Ureter (tissue), 1 donor: ENCODE measurements at regions not wholly inside any gene's neighbourhood (a gene's known extent, or its start where the extent isn't known, plus 50 kb on each side); places are given as distances from the start of the nearest gene placed in this dataset.
"Not testable (repeated sequence)": the region's sequence is repeated elsewhere in the genome, so short reads cannot be mapped to it uniquely, and the experiment has no call there.

Source experiments
- DNase-seq: peaks from one replicate; pipeline ENCODE4 v3.0.0-alpha.2; 2020; ENCODE audit warnings: low spot score
- donor health status: DM: yes; HTN: yes; CAD: no.

DNA sequence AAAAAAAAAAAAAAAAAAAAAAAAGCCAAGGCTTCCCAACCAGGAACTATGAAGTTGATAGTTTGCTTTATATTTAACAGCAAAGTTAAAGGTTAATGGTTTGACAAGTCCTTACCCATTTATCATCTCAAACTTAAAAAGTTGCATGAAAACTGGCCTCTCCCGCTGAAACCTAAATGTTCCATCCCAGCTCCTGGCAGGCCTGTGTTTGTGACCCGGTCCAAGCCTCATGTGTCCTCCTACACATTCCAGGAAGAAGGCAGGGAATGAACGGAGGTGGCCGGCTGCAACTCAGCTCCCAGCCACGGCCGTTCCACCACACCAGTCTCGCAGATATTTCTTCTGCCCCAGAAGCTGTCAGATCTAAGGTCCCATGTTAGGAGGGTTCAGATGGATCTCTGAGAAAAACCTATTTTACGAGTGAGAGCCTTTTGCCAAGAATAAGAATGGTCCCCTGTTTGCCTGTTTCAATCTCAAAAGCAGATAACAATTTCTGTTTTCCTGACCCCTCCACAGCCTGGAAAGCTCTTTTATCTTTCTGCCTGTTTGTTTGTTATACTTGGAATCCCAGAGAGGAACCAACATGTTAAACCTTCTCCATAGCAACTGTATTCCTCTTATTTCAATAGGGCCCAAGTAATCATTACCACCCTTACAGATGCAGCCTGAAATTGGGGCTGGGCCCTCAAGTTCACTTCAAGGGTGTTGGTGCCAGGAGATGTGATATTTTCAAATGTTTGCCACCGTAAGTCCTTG lies 56.5 kb downstream of the KCTD12 start:
- DNase-seq: no peak

DNA sequence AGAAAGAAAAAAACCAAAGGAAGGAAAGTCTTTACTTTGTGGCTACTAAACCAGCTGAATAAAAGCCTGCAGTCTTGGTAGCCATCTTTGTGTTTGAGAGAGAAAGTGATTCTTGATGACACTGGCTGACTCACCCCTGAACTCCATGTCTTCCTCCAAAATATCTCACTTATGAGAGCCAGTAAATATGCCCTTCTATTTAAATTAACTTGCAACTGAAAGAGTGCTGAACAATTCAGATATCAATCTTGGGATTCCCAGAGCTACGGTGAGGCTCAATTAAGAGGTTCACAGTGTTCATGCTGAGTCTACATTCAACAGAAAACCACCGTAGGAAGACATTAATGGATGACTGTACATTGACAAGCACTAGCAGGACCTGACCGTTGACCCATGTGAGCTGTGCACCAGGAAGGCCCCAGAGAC lies 57.9 kb downstream of the KCTD12 start:
- no peak for DNase-seq

DNA sequence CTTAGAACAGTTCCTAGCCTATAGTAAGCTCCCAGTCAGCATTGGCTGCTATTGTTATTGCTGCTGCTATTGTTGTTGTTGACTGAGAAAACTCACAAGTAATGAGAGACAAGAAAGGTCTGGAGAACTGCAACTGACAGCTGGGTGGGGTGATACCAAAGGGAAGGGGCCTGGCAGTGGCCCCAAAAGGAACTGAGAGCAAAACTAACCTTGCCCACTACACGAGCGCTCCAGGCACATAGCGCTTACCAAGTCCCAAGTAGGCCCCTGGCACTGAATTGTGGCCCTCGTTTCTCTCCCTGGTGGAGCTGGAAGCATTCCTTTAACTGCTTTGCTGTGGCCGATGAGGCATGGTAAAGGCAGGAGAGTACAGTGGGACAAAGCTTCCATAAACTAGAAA lies 59.7 kb downstream of the KCTD12 start:
- no peak for DNase-seq

DNA sequence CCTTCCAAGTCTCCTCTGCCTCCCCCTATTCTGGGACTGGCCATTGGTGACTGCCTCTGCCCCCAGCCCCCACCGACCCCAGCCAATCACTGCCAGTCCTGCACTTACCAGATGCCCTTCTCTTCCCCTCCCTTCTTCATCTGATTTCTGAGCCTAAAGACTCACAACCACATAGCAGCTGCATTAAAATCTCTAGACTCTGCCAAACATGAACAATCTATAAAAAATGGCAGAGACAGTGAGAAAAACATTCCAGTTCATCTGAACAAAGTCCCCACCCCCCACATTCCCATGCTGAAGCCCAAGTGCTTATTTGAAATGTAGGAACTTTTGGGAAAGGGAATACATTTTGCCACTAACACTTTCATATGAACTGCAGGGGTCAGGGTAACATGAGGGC lies 60.8 kb downstream of the KCTD12 start:
- DNase-seq: no peak

DNA sequence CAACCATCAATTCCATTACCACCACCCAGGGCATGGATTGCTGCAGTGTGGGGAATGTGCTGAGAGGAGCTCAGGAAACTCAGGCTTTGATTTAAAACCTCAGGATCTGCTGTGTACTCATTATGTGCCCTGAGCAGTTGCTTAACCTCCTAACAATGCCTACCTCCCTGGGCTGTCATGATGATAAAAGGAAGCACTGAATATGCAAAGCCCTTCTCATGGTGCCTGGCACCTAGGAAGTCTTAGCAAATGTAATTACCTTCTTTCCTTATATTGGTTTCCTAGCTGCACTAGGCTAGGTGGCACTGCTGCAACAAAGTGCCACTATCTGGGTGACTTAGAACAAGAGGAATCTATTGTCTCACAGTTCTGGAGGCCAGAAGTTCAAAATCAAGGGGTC lies 62.2 kb downstream of the KCTD12 start:
- no peak for DNase-seq

DNA sequence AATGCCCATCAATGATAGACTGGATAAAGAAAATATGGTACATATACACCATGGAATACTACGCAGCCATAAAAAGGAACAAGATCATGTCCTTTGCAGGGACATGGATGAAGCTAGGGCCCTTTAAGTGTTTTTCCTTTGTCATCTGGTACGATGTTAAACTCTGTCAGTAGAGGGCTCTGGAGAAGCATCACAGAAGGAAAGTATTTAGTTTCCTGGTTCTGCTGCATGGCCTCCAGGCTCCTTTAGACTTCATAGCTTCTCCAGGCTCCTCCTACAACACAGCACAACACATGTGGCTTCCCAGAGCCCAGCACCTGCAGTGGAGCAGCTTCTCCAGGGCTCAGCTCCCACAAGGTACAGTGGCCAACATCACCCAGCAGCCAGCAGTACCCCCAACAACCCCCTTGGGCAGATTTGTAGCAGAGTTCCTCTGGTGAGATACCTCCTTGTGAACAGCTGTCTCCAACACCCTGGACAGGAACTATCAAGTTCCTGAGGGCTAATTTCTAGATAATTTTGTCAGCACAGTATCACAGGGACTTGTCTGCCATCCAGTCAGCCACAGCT lies 63.4 kb downstream of the KCTD12 start:
- no peak for DNase-seq

DNA sequence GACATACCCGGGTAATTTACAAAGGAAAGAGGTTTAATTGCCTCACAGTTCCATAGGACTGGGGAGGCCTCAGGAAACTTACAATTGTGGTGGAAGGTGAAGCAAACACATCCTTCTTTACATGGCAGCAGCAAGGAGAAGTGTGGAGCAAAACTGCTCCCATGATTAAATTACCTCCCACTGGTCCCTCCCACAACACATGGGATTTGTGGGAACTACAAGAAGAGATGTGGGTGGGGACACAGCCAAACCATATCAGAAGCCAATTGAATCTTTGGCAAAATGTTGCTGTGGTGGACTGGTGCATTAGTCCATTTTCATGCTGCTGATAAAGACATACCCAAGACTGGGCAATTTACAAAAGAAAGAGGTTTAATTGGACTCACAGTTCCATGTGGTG lies 65.0 kb downstream of the KCTD12 start:
- not testable (repeated sequence) for DNase-seq

DNA sequence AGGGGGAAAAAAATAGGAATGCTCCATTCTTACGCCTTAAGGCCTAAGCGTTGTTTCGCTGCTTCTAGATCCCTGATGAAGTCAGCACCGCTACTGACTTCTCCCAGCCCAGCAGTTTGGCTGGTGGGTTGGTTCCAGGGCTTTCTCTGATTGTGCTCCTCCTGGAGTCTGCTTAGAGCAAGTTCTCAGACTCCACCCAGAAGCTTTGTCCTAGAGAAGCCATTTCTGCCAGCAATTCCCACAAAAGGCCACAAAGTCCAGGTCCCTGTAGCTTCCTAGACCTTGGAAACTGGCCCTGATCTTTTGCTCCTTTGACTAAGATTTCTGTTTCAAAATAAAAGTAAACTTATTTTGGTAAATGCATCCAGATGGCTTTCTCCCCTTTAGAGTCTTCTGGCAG lies 65.4 kb downstream of the KCTD12 start:
- DNase-seq: peak; percentile 56

DNA sequence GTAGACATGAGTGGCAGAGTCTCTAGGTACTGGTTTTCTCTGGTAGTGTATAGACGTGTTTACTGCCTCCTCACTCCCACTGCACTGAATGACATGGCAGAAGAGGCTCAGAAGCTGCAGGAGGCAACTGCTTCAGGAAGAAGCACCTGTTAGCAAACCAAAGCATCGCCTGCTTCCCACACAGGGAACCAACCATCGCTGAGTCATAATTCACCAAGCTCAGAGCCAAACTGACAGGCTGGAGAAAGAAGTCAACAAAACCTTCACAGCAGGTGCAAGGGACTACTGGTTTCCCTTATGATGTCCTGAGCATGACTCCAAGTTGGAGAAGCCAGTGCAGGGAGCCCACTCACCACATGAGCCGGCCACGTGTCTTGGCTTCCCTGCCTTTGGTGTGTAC lies 69.8 kb downstream of the KCTD12 start:
- DNase-seq: no peak

DNA sequence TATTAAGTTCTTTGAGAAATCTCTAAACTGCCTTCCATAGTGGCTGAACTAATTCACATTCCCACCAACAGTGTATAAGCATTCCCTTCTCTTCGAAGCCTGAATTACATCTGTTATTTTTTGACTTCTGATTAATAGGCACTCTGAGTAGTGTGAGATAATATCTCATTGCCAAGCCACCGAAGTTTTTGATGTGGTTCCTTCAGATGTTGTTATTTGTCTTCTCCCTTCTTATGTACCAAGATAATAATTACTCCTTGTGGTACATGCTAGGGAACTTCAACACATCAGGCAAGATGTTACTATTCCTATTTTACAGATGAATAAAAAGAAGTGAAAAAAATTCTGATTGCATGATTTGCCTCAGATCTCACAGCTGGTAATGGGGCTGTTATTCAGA lies 70.9 kb downstream of the KCTD12 start:
- no peak for DNase-seq

DNA sequence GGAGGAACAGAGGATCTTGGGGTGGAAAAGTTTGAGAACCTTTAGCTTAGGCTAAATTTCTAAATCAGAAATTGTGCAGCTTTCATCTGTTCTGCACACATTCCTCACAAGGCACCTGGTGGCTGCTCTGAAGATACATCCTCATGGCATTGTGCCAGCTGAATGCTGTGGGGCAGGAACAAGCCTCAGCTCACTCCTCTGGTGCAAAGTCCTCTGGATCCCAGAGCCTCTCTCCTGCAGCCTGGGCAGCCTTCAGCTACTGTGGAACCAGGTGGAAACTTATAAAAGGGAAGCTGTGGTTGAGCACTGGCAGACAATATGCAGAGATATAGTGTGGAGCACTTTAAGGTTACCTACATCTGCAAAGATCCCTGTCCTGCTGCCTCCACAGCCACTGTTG lies 72.3 kb downstream of the KCTD12 start:
- DNase-seq: peak; percentile 56

DNA sequence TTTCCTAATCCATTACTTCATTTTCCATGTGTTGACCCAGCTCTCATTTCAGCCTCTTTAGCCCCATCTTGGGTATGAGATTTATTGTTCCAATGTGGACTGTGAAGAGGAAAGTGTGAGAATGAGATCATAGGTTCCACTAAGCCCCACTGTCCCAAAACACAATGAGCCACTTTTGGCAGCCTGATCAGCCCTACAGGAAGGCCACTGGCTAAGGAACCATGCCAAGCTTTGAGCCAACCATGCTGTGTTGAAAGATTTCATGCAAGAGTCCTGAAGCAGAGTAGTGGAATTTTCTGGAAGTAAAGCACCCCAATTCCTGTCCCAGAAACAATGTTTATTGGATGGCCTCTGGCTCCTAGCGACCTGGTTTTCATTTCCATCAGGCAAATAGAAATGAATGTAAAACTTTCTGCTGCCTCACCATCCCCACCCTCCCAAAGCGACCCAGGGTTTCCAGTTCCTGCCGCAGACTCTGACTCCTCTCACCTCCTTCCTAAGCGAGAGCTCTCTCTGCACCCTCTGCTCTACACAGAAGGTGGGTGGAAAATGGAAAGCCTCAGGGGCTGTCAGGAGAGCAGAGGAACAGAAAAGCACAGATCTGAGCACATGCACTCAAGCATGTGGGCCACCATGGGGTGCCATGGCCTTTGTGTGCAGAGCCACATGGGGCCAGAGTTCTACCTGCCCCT lies 73.1 kb downstream of the KCTD12 start:
- DNase-seq: peak; percentile 57

DNA sequence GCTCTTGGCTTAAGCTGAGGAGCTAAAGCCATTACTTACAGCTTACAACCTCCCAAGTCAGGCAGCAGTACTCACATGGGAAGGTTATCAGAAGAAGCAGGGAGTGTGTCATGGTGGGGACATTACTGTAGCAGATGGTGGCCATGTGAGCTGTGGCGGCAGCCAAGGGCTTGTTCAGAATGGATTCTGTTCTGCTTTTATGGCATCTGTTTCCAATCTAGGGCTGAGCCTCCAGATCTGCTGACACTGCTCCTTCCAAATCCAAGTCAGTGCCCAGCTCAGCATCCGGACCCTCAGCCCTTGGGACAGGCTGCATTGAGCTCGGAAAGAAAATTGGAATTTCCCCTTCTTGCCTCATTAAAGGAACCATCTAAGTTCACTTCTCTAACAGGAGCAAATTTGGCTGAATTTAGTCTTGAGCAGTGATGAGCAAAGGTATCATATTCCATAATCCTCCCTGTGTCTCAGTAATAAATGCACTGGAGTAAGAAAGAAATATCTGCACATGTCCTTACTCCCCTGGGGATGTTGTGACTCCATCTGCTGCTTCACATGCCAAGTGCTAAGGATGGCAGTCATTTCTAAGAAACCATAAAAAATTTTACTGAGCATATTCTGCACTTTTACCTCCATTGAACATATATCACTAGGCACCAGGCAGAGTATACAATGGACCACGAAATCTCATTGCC lies 73.9 kb downstream of the KCTD12 start:
- no peak for DNase-seq

DNA sequence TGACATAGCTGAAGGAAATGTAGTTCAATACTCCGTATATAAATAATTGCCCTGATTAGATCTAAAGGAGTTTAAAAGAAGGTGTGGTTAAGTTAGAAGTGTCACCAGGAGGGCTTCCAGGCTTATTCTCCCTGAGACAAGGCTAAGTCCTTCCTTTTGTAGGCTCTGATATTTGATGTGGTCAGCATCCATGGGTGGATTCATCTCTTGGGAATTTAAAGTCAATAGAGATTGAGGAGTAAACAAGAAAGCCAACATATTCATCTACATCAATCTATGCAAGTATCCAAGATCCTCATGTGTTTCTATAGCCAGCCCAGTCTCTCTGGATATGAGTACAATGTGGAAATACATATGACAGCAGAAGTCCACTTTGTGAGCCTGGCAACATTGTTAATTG lies 76.8 kb downstream of the KCTD12 start:
- DNase-seq: no peak

DNA sequence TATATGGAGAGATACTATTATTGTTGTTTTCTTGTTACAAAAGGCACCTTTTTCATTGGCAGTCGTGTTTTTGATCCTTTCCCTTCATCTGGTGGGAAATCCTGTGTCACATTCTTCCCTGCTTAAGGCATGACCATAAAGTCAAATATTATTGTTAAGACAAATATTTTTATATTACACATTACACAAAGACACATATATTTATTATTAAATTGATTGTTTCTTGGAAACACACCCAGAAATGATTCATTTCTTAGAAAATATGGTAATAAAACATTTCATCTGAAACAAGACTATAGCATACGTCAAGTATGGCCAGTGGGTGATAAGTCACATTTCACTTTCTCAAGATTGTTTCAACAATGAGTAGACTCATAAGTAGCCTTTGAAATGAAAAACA lies 77.3 kb downstream of the KCTD12 start:
- no peak for DNase-seq

DNA sequence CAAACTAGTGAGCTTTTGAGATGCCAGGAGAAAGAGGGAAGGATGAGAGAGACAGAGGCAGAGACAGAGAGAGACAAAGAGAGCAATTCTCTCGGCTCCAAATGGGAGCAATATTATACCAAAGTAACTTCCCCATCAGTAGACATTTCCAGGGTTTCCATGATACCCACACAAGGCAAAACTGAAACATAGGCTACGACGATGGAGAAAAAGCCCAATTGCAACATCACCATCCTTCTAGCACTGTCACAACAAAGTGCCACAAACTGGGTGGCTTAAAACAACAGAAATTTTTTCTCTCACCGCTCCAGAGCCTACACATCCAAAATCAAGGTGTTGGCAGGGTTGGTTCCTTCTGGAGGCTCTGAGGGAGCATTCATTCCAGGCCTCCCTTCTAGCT lies 81.4 kb downstream of the KCTD12 start:
- DNase-seq: no peak

DNA sequence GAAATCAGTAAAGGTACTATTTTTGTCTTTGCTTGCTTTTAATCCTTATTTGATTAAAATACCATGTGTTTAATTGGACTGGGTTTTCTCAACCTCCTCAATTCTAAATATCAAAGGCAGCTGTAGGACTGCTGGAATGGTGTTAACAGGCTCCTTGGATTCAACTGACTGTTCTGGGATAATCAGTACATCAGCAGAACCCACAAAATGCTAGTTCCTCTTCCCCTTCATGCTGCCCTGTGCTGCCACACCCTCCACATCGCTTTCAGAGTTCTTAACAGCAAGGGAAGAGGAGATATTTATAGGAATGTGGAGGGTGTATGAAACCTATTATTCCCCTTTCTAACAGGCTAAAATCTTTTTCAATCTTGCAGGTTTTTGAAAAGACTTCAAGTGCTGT lies 82.4 kb downstream of the KCTD12 start:
- no peak for DNase-seq

DNA sequence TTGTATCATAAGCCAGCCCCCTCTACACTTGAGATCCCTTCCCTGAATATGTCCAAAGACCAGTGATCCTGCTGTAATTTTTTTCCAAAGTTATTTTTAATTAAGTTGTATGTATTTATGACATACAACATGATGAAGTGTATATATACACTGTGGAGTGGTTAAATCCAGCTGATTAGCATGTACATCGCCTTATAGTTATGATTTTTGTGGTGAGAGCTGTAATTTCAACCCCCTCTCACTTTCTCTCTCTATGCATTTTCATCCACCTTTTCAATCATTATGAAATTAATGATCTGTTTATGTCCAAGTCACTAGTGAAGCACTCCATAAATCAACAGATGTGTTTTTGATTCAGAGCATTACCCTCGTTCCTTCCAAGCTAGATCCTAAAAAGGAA lies 85.3 kb downstream of the KCTD12 start:
- DNase-seq: no peak

DNA sequence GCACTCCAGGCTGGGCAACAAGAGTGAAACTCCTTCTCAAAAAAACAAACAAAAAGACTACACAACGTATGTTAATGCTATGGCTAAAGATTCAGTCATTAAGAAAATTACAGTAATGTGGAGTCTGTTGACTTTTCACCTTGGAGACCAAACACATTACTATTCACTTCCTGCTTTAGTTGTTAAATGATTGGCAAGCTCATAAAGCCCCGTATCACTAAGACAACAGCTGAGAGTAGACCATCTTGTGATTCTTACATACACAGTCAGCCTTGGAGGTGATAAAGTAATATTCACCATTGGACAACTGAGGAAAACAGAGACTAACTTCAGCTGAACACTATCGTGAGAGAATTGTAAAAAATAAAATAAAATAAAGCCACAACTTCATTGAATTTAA lies 86.5 kb downstream of the KCTD12 start:
- no peak for DNase-seq

DNA sequence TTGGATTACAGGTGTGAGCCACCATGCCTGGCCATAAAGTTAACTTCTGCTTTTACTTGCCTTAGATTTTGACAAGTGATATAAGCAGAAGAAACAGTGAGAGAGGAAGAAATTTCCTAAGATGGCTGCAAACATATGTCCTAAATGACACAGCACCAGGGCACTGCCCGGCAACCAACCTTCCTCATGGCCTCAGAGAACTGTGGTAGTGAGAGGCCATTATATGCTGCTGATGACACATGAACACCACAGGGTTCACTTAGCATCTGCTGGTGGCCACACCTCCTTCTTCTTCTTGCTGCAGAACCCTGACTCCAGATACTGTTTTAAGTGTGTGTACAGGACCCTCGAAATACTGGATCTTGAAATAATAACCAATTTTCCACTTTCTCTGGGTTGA lies 88.2 kb downstream of the KCTD12 start:
- no peak for DNase-seq

DNA sequence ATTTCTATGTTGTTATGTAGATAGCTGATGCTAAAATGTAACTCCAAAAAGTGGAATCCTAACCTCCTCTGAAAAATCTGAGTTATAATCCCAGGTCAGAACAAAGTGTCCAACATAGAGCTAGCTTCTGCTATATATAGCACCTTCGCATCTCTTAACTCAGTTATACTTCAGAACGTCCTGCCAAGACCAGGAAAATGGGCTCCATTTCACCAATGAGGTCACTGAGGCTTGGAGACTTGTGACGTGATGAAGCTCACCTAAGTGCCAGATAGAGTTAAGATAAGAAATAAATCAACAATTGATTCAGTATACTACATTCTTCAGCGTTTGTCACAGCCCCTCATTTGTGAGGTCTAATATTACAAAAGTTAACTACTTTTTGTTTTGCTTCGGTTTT lies 88.8 kb downstream of the KCTD12 start:
- no peak for DNase-seq

DNA sequence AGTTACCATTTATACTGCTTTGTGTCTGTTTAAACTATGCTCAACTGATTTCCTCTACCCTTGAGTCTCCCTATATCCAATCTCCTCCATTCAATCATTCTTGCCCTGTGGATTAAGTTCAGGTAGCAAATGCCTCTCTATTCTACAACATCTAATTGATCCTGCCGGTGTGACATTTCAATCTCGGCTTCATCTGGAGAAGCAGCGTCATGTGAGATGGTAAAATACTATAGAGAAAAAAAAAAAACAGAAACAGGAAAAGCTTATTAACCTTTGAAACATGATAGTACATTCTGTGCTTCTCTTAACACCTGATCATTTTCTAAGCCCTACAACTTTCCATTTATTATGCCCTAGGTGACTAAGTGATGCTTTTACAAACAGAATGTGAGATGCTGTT lies 89.4 kb downstream of the KCTD12 start:
- DNase-seq: no peak
